HEK293 (cell line): ENCODE measurements at regions not wholly inside any gene's neighbourhood (a gene's known extent, or its start where the extent isn't known, plus 50 kb on each side); places are given as distances from the start of the nearest gene placed in this dataset.

ENCODE experiments used
- CTCF ChIA-PET: fragments of 350-600 bp; formaldehyde crosslinking; extraction: SDS; loops from one replicate; lab custom pipeline; 2021; ENCODE audit warnings: antibody characterized with exemption; lab: Yijun Ruan, JAX
- POLR2A ChIA-PET: fragments of 300-600 bp; formaldehyde crosslinking; extraction: SDS; loops from one replicate; lab custom pipeline; 2020; ENCODE audit warnings: antibody characterized with exemption, inconsistent platforms; lab: Yijun Ruan, JAX
- H3K27ac ChIP-seq: fragments of 200-500 bp; sonication (Bioruptor generic); 2 replicates; pipeline ENCODE4 v1.5.1; 2014; ENCODE audit warnings: low read depth, low read length, control low read depth, inconsistent platforms; ENCODE audit errors: extremely low read depth
- H3K36me3 ChIP-seq, 2 experiments: fragments of 200-500 bp in 1 of 2; sonication (Bioruptor generic) in 1 of 2; 1 replicate in 1 of 2; 2 replicates in 1 of 2; pipeline ENCODE4 v1.5.1; 2014 to 2017; ENCODE audit warnings: inconsistent platforms in 2 of 2, low read length in 2 of 2; ENCODE audit not compliant: control insufficient read depth in 2 of 2, insufficient read depth in 1 of 2
- H3K4me1 ChIP-seq: fragments of 200-500 bp; sonication (Bioruptor generic); 2 replicates; pipeline ENCODE4 v1.5.1; 2014; ENCODE audit warnings: mild to moderate bottlenecking, low read length, inconsistent platforms; ENCODE audit not compliant: control insufficient read depth, insufficient read depth
- H3K4me3 ChIP-seq: 2 replicates; pipeline ENCODE4 v1.5.1; 2011; ENCODE audit warnings: low read depth, mild to moderate bottlenecking, control low read depth, low read length, moderate library complexity
- H3K9me3 ChIP-seq: fragments of 200-500 bp; sonication (Bioruptor generic); 2 replicates; pipeline ENCODE4 v1.5.1; 2014; ENCODE audit warnings: low read depth, low read length, inconsistent platforms; ENCODE audit not compliant: control insufficient read depth, insufficient read depth
- KLF16 ChIP-seq: fragments of 450-650 bp; formaldehyde crosslinking; IDR thresholded peaks from 2 replicates; pipeline ENCODE4 v1.5.1; 2017; ENCODE audit warnings: missing biosample characterization, missing genetic modification characterization
- PRDM4 ChIP-seq: fragments of 450-650 bp; formaldehyde crosslinking; IDR thresholded peaks from 2 replicates; pipeline ENCODE4 v1.5.1; 2017; ENCODE audit warnings: missing biosample characterization, missing genetic modification characterization
- REST ChIP-seq: fragments of 450-650 bp; formaldehyde crosslinking; IDR thresholded peaks from 2 replicates; pipeline ENCODE4 v1.5.1; 2016; ENCODE audit warnings: missing biosample characterization, missing genetic modification characterization
- ZFP41 ChIP-seq: fragments of 450-650 bp; formaldehyde crosslinking; IDR thresholded peaks from 2 replicates; pipeline ENCODE4 v1.5.1; 2016; ENCODE audit warnings: missing biosample characterization, missing genetic modification characterization, borderline replicate concordance
- ZNF211 ChIP-seq: fragments of 450-650 bp; formaldehyde crosslinking; IDR thresholded peaks from 2 replicates; pipeline ENCODE4 v1.5.1; 2016; ENCODE audit warnings: low read depth, missing biosample characterization, missing genetic modification characterization
- ZNF274 ChIP-seq, 2 experiments: fragments of 200-500 bp in 1 of 2; fragments of 450-650 bp in 1 of 2; sonication (Bioruptor generic) in 1 of 2; formaldehyde crosslinking in 1 of 2; IDR thresholded peaks; 2 replicates each; pipeline versions ENCODE4 v1.5.1 to v1.6.1; 2014 to 2016; ENCODE audit warnings: borderline replicate concordance in 1 of 2, inconsistent platforms in 1 of 2, low read length in 1 of 2, missing biosample characterization in 1 of 2, missing genetic modification characterization in 1 of 2
- ZNF529 ChIP-seq: fragments of 450-650 bp; formaldehyde crosslinking; IDR thresholded peaks from 2 replicates; pipeline ENCODE4 v1.5.1; 2017; ENCODE audit warnings: missing genetic modification characterization, missing biosample characterization; ENCODE audit not compliant: insufficient replicate concordance
- ZNF555 ChIP-seq: fragments of 450-650 bp; formaldehyde crosslinking; conservative IDR thresholded peaks from 2 replicates; pipeline ENCODE4 v1.5.1; 2017; ENCODE audit warnings: missing biosample characterization, mild to moderate bottlenecking, missing genetic modification characterization, inconsistent platforms
- ZNF585B ChIP-seq: fragments of 450-650 bp; formaldehyde crosslinking; IDR thresholded peaks from 2 replicates; pipeline ENCODE4 v1.5.1; 2016; ENCODE audit warnings: missing biosample characterization, missing genetic modification characterization
- ZNF654 ChIP-seq: fragments of 450-650 bp; formaldehyde crosslinking; IDR thresholded peaks from 2 replicates; pipeline ENCODE4 v1.5.1; 2016; ENCODE audit warnings: low read depth, missing biosample characterization, missing genetic modification characterization
- ZNF707 ChIP-seq: fragments of 450-650 bp; formaldehyde crosslinking; IDR thresholded peaks from 2 replicates; pipeline ENCODE4 v1.5.1; 2016; ENCODE audit warnings: missing biosample characterization, missing genetic modification characterization
- ZNF776 ChIP-seq: fragments of 450-650 bp; formaldehyde crosslinking; IDR thresholded peaks from 2 replicates; pipeline ENCODE4 v1.5.0; 2017; ENCODE audit warnings: missing biosample characterization, missing genetic modification characterization, borderline replicate concordance
- ZNF777 ChIP-seq: fragments of 450-650 bp; formaldehyde crosslinking; IDR thresholded peaks from 2 replicates; pipeline ENCODE4 v1.5.1; 2017; ENCODE audit warnings: missing biosample characterization, missing genetic modification characterization, borderline replicate concordance
- TF ChIP-seq, protein P1 (sequence below): fragments of 450-650 bp; formaldehyde crosslinking; IDR thresholded peaks from 2 replicates; pipeline ENCODE4 v1.5.1; 2016; ENCODE audit warnings: missing biosample characterization, missing genetic modification characterization

- POLR2A ChIA-PET = no interaction called here
- TF ChIP-seq ZNF707 (no peak), ZNF555 (tag by site-specific recombination) (no peak)
- CTCF ChIA-PET = no interaction called here
- Histone ChIP-seq H3K4me1 (no peaks in the 10 kb centered on the region), H3K36me3 (no peaks in the 10 kb centered on the region), H3K27ac (no peak overlapping the region), H3K9me3 (no peaks in the 10 kb centered on the region), H3K4me3 (no peak overlapping the region)
Measured at GRCh38 chr11:56922421-56922820, 66.3 kb upstream of the OR5AK2 start.

GRCh38 chr11:56917708-56918400, 70.9 kb upstream of the OR5AK2 start:
- CTCF ChIA-PET = no interaction called here

GRCh38 chr11:56916587-56916986, 72.1 kb upstream of the OR5AK2 start:
- Histone ChIP-seq H3K27ac (no peak overlapping the region), H3K9me3 (no peaks in the 10 kb centered on the region), H3K36me3 (no peaks in the 10 kb centered on the region), H3K4me1 (no peaks in the 10 kb centered on the region), H3K4me3 (no peak overlapping the region)
- ChIA-PET POLR2A (no interaction called here), CTCF (no interaction called here)
- TF ChIP-seq ZNF211 (tag by site-specific recombination) = no peak
- no peak for TF ChIP-seq KLF16 (tag by site-specific recombination)
- TF ChIP-seq ZNF654 (tag by site-specific recombination) = no peak
- TF ChIP-seq ZFP41 (tag by site-specific recombination) = no peak
- no peak for TF ChIP-seq PRDM4
- TF ChIP-seq, protein P1, sequence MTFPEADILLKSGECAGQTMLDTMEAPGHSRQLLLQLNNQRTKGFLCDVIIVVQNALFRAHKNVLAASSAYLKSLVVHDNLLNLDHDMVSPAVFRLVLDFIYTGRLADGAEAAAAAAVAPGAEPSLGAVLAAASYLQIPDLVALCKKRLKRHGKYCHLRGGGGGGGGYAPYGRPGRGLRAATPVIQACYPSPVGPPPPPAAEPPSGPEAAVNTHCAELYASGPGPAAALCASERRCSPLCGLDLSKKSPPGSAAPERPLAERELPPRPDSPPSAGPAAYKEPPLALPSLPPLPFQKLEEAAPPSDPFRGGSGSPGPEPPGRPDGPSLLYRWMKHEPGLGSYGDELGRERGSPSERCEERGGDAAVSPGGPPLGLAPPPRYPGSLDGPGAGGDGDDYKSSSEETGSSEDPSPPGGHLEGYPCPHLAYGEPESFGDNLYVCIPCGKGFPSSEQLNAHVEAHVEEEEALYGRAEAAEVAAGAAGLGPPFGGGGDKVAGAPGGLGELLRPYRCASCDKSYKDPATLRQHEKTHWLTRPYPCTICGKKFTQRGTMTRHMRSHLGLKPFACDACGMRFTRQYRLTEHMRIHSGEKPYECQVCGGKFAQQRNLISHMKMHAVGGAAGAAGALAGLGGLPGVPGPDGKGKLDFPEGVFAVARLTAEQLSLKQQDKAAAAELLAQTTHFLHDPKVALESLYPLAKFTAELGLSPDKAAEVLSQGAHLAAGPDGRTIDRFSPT (tag by site-specific recombination) = no peak
- no peak for TF ChIP-seq ZNF585B (tag by site-specific recombination)
- TF ChIP-seq ZNF529 (tag by site-specific recombination) = no peak
- TF ChIP-seq REST = no peak

More at GRCh38 chr11:56917708-56918400, 70.9 kb upstream of the OR5AK2 start:
- no peaks in the 10 kb centered on the region for H3K36me3 ChIP-seq
- no peaks in the 10 kb centered on the region for H3K4me1 ChIP-seq
- no peak overlapping the region for H3K4me3 ChIP-seq
- no peaks in the 10 kb centered on the region for H3K9me3 ChIP-seq
- TF ChIP-seq ZNF776 (tag by site-specific recombination) = no peak
- TF ChIP-seq ZNF777 = no peak
- TF ChIP-seq ZNF274 (IDR thresholded peaks at IDR 0.05; ENCODE audit: low read length) = no peak
- TF ChIP-seq ZNF274 (tag by site-specific recombination; IDR thresholded peaks at IDR 0.05; ENCODE audit: borderline replicate concordance) = no peak
- POLR2A ChIA-PET = no interaction called here
- no peak overlapping the region for H3K27ac ChIP-seq
